B cell (primary cell): ENCODE measurements at regions not wholly inside any gene's neighbourhood (a gene's known extent, or its start where the extent isn't known, plus 50 kb on each side); places are given as distances from the start of the nearest gene placed in this dataset.

Experiments
- ATAC-seq: fragments of 200-7000 bp; cut with Tn5 transposase; one replicate; pipeline ENCODE4 v1.10.0; 2021; ENCODE audit warnings: low read depth, mild to moderate bottlenecking, moderate number of reproducible peaks, moderate library complexity
- CTCF ChIA-PET: fragments of 350-600 bp; sonication (Branson Sonifier 250); formaldehyde crosslinking; loops from one replicate; lab custom pipeline; 2021; ENCODE audit warnings: antibody characterized with exemption, inconsistent platforms; lab: Charles Lee
- POLR2A ChIA-PET: fragments of 350-600 bp; sonication (Branson Sonifier 250); formaldehyde crosslinking; loops from one replicate; lab custom pipeline; 2021; ENCODE audit warnings: antibody characterized with exemption; lab: Charles Lee
- DNase-seq: peaks from one replicate; pipeline ENCODE4 v3.0.0; 2013
- H2AFZ ChIP-seq: 2 replicates; pipeline ENCODE4 v1.6.1; 2012; ENCODE audit warnings: mild to moderate bottlenecking, low read depth, low read length; ENCODE audit not compliant: insufficient read depth, poor library complexity, severe bottlenecking
- H3K27ac ChIP-seq, 2 donors: 1 replicate in 1 of 2; 2 replicates in 1 of 2; pipeline ENCODE4 v1.5.1; 2012 to 2013; ENCODE audit warnings: low read length in 2 of 2, mild to moderate bottlenecking in 2 of 2, moderate library complexity in 1 of 2
- H3K27me3 ChIP-seq, 4 experiments: fragments of 200-600 bp in 1 of 4; sonication (generic) in 1 of 4; replicated peaks in 1 of 4; 1 replicate in 2 of 4; 2 replicates in 2 of 4; pipeline versions ENCODE4 v1.6.1 to v1.7.0; 2013 to 2016; ENCODE audit warnings: low read length in 3 of 4, mild to moderate bottlenecking in 2 of 4, mixed read lengths in 1 of 4, moderate library complexity in 1 of 4; ENCODE audit not compliant: insufficient read depth in 4 of 4, control insufficient read depth in 3 of 4; ENCODE audit errors: control extremely low read depth in 1 of 4
- H3K36me3 ChIP-seq, 2 experiments: replicated peaks in 1 of 2; 1 replicate in 1 of 2; 2 replicates in 1 of 2; pipeline versions ENCODE4 v1.6.1 to v1.7.1; 2013; ENCODE audit warnings: low read length in 1 of 2; ENCODE audit not compliant: insufficient read depth in 2 of 2, control insufficient read depth in 1 of 2; ENCODE audit errors: control extremely low read depth in 1 of 2, extremely low read depth in 1 of 2
- H3K4me1 ChIP-seq, 2 donors: fragments of 200-600 bp in 1 of 2; sonication (generic) in 1 of 2; 1 replicate in 1 of 2; 2 replicates in 1 of 2; pipeline versions ENCODE4 v1.5.1 to v1.6.1; 2013 to 2017; ENCODE audit warnings: low read length in 2 of 2; ENCODE audit not compliant: control insufficient read depth in 2 of 2, insufficient read depth in 2 of 2
- H3K4me2 ChIP-seq: replicated peaks from 2 replicates; pipeline ENCODE3; 2012; ENCODE audit warnings: mild to moderate bottlenecking, low read depth, low read length; ENCODE audit not compliant: poor library complexity, severe bottlenecking
- H3K4me3 ChIP-seq, 5 experiments: fragments of 200-600 bp in 1 of 5; sonication (generic) in 1 of 5; 1 replicate in 3 of 5; 2 replicates in 2 of 5; pipeline versions ENCODE4 v1.5.1 to v1.7.0; 2011 to 2016; ENCODE audit warnings: low read length in 4 of 5, mild to moderate bottlenecking in 4 of 5, low read depth in 2 of 5, control low read depth in 1 of 5, moderate library complexity in 1 of 5; ENCODE audit not compliant: insufficient read depth in 1 of 5; ENCODE audit errors: control extremely low read depth in 1 of 5, extremely low read depth in 1 of 5
- H3K79me2 ChIP-seq: fragments of 200-600 bp; sonication (generic); one replicate; pipeline ENCODE4 v1.6.0; 2016; ENCODE audit warnings: low read length; ENCODE audit not compliant: control insufficient read depth, insufficient read depth
- H3K9ac ChIP-seq: fragments of 200-600 bp; sonication (generic); 2 replicates; pipeline ENCODE4 v1.6.1; 2017; ENCODE audit warnings: mild to moderate bottlenecking, low read length, moderate library complexity
- H3K9me3 ChIP-seq, 3 donors: one replicate each; pipeline versions ENCODE4 v1.6.1 to v1.7.1; 2013; ENCODE audit warnings: low read length in 2 of 3; ENCODE audit not compliant: control insufficient read depth in 2 of 3, insufficient read depth in 1 of 3; ENCODE audit errors: control extremely low read depth in 1 of 3
- H4K20me1 ChIP-seq: 2 replicates; pipeline ENCODE4 v1.6.0; 2012; ENCODE audit warnings: mild to moderate bottlenecking, low read length; ENCODE audit not compliant: insufficient read depth, control insufficient read depth, poor library complexity, severe bottlenecking
- H3K27ac Mint-ChIP-seq: one replicate; pipeline ENCODE4 v1.8.0; 2021; ENCODE audit warnings: mixed read lengths
- H3K27me3 Mint-ChIP-seq: one replicate; pipeline ENCODE4 v1.8.0; 2021; ENCODE audit warnings: mixed read lengths
- H3K4me1 Mint-ChIP-seq: one replicate; pipeline ENCODE4 v1.8.0; 2021; ENCODE audit warnings: mixed read lengths
- H3K4me3 Mint-ChIP-seq: one replicate; pipeline ENCODE4 v1.8.0; 2021; ENCODE audit warnings: mixed read lengths
- H3K9me3 Mint-ChIP-seq: one replicate; pipeline ENCODE4 v1.8.0; 2022; ENCODE audit warnings: mixed read lengths; ENCODE audit not compliant: insufficient read depth
- CTCF ChIP-seq: fragments of 200-600 bp; IDR thresholded peaks from one replicate; pipeline ENCODE4 v1.8.0; 2022; ENCODE audit warnings: antibody characterized with exemption, mild to moderate bottlenecking
- EZH2 ChIP-seq: IDR thresholded peaks from 2 replicates; pipeline ENCODE4 v1.6.1; 2012; ENCODE audit warnings: borderline replicate concordance, low read depth, mild to moderate bottlenecking, moderate library complexity, low read length; ENCODE audit not compliant: insufficient read depth, poor library complexity, severe bottlenecking
- WGBS: methylation state at CpG from one replicate; pipeline ENCODE4 v1.1.5; 2013; ENCODE audit warnings: missing lambda C conversion rate; ENCODE audit not compliant: insufficient coverage; 5-methylcytosine and 5-hydroxymethylcytosine counted together
- intact Hi-C: fragments of 100-400 bp; cut with micrococcal nuclease; formaldehyde crosslinking; loops from one replicate; pipeline ENCODE4 v1.10.0; 2022

- Histone ChIP-seq H3K27ac (no peak overlapping the region), H3K36me3 (no peaks in the 10 kb centered on the region), H3K9ac (no peak overlapping the region), H3K4me1 (no peaks in the 10 kb centered on the region), H3K79me2 (no peaks in the 10 kb centered on the region), H3K4me2 (no peak overlapping the region), H4K20me1 (no peaks in the 10 kb centered on the region), H3K27me3 (peaks cover 0 to 2% (median 0%) of the 10 kb centered on the region in 4 experiments), H3K4me3 (no peak overlapping the region), H2AFZ (no peak overlapping the region), H3K9me3 (no peaks in the 10 kb centered on the region)
- Mint-ChIP-seq H3K4me1 (no peaks in the 10 kb centered on the region), H3K27ac (no peak overlapping the region), H3K9me3 (no peaks in the 10 kb centered on the region), H3K4me3 (no peak overlapping the region), H3K27me3 (peaks cover 8% of the 10 kb centered on the region)
- 93% methylated on average over 3 of the region's 4 CpGs for WGBS
- ChIA-PET CTCF (no interaction called here), POLR2A (no interaction called here)
- ATAC-seq, result no peak
- intact Hi-C loops, result no loop called here
- no peak for DNase-seq
- TF ChIP-seq EZH2, result no peak
Observed at GRCh38 chr7:27367179-27367932, 124.8 kb downstream of the EVX1 start.

GRCh38 chr7:27367933-27368549, 125.4 kb downstream of the EVX1 start:
- Histone ChIP-seq H3K79me2 (no peaks in the 10 kb centered on the region), H3K9ac (no peak overlapping the region), H2AFZ (no peak overlapping the region), H3K4me1 (peaks cover 0 to 3% of the 10 kb centered on the region in 2 donors), H3K4me3 (no peak overlapping the region), H3K9me3 (no peaks in the 10 kb centered on the region), H4K20me1 (no peaks in the 10 kb centered on the region), H3K27ac (no peak overlapping the region), H3K36me3 (no peaks in the 10 kb centered on the region), H3K4me2 (no peak overlapping the region), H3K27me3 (peaks cover 0 to 2% (median 0%) of the 10 kb centered on the region in 4 experiments)
- WGBS, result 80% methylated on average over 4 of the region's 4 CpGs
- Mint-ChIP-seq H3K4me1 (peaks cover 3% of the 10 kb centered on the region), H3K27me3 (peaks cover 8% of the 10 kb centered on the region), H3K27ac (no peak overlapping the region), H3K9me3 (no peaks in the 10 kb centered on the region), H3K4me3 (no peak overlapping the region)
- no peak for TF ChIP-seq EZH2
- no peak for TF ChIP-seq CTCF
- CTCF ChIA-PET, result no interaction called here
- no peak for DNase-seq
- intact Hi-C loops, result no loop called here
- no peak for ATAC-seq
- POLR2A ChIA-PET, result no interaction called here
